Activated naive CD4-positive, alpha-beta T cell treated with Interleukin-2 at 50 U/mL for 16 hours (primary cell): ENCODE measurements at regions not wholly inside any gene's neighbourhood (a gene's known extent, or its start where the extent isn't known, plus 50 kb on each side); places are given as distances from the start of the nearest gene placed in this dataset.
"Not testable (repeated sequence)": the region's sequence is repeated elsewhere in the genome, so short reads cannot be mapped to it uniquely, and the experiment has no call there.

Experiments
- DNase-seq: peaks from one replicate; pipeline ENCODE4 v3.0.0-alpha.2; 2020

GRCh38 chr20:24418731-24419130 lies 50.7 kb upstream of the SYNDIG1 start:
- no peak for DNase-seq

- no peak for DNase-seq
Measured at GRCh38 chr20:24417485-24417884, 51.9 kb upstream of the SYNDIG1 start.

GRCh38 chr20:24415444-24415843 lies 54.0 kb upstream of the SYNDIG1 start:
- DNase-seq, result not testable (repeated sequence)

DNA sequence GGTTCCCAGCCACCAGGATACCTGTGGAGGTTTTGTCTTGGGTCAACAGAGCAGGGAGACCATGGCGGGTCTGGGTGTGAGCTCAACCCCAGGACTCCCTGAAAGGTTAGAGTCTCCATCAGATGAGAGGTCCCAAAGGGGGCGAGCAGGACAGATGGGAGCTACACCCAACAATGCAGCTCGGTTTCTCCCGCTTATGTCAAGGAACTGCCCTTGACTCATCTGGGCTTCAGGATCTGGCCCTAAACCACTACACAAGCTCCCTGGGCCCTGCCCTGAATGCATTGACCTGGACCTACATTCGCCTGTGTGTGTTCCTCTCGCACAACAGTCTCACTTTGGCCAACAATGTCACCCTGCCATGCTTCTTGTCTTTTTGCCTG lies 57.6 kb upstream of the SYNDIG1 start:
- DNase-seq, result no peak

GRCh38 chr20:24411003-24411833 lies 58.2 kb upstream of the SYNDIG1 start:
- no peak for DNase-seq

- DNase-seq, result no peak
Measured at GRCh38 chr20:24407151-24407550, 62.3 kb upstream of the SYNDIG1 start.

DNA sequence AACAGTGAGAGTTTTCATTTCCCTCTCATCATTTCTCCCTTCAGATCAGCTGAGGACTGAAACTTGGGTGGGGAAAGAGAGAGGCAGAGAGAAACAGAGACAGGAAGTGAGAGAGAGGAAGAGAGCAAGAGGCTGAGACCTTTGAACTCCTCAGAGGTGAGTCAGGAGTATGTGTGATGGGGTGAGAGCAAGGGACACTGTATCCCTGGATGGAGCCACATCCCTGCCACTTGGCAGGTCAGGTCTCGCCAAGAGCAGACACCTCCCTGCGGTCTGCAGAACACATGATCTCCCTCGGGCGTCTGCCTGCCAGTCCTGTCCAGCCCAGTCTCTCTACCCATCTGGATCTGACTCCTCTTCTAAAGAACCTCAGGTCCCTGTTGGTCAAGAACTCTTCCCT lies 62.7 kb upstream of the SYNDIG1 start:
- DNase-seq, result no peak

GRCh38 chr20:24406251-24406650 lies 63.2 kb upstream of the SYNDIG1 start:
- no peak for DNase-seq

DNA sequence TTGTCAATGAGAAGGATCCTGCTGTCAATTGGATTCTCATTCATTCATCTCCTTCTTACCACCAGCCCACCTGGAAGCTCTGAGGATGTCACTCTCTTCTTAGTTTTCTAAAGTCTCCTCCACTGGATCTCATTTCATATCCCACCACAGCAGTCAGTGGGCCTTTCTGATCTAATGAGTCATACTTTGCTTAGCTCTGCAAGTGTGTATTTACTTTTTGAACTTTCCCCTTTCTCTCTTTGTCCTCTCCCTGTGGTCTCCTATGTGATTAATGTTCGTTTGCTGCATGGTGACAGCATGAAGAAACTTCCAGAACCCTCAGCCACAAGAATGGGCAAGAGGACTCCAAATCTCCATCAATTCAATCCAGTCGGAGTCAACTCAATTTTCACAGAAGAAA lies 63.6 kb upstream of the SYNDIG1 start:
- DNase-seq, result no peak

- no peak for DNase-seq
Measured at GRCh38 chr20:24403406-24403805, 66.0 kb upstream of the SYNDIG1 start.

DNA sequence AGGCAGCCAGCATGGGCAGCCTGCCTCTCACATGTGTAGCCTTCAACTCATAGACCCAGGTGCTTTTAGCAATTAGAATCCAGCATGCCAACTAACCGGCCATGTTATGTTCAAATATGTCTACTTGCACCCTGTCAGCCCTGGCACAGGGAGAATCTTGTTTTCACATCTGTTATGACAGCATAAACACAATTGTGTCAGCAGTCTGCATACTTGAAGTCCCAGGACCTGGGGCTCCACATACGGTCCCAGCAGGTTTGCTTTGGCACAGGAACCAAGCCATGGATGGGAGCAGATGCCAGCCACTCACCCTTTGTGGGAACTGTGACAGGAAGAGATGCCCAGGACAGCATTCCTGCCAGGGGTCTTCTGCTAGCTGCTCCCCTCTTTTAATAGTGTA lies 67.2 kb upstream of the SYNDIG1 start:
- DNase-seq, result no peak

DNA sequence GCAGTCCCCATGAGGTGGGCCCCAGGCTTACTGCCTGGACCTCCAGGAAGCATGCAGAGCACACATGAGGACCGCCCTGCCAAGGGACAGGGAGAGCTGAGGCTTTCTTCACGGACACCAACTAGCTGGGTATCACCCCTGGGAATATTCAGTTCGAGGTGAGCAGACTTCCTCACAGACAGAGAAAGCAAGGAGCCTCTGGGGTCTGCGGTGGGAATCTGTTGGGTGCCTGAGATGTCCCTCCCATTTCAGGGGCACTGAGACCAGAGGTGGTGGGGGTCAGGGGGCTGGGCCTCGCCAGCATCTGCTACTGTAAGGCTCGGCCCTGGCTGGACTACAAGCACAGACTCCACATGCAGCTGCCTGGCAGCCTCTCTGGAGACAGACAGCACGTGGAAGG lies 74.3 kb upstream of the SYNDIG1 start:
- no peak for DNase-seq

DNA sequence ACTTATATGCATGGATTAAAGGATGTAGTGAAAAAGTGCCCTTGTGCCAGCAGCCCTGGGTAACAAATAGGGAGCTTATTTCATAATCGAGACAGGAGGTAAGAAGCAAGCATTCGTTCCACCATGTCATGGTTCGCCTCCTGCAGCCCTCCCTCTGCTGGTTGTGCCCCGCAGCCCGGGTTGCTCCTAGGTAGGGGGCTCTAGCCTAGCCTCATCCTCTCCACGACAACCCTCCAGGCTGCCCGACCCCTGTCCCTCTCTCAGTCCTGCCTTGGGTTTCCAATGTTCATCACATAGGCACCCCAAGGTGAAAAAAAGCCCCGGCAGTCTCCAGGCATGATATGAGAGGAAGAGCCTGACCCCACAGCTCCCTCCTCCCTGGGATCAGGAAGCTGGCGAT lies 75.5 kb upstream of the SYNDIG1 start:
- DNase-seq, result no peak

DNA sequence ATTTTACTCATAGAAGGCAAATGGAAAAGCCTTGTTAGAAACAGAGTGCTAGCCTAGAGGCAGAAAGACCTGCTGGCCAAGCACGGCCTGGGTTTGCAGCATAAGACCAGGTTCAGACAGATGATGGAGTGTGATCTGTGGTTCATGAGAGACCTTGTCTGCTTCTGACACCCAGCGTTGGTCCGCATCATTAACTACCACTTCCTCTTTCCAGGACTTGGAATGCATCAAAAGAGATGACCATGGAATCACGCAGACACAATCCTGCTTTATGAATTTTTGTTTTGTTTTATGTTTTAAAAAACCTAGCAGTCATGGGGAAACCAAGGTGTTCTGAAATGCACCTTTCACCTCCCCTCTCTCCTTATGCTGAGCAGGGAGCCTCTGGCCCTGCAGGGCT lies 76.8 kb upstream of the SYNDIG1 start:
- no peak for DNase-seq

DNA sequence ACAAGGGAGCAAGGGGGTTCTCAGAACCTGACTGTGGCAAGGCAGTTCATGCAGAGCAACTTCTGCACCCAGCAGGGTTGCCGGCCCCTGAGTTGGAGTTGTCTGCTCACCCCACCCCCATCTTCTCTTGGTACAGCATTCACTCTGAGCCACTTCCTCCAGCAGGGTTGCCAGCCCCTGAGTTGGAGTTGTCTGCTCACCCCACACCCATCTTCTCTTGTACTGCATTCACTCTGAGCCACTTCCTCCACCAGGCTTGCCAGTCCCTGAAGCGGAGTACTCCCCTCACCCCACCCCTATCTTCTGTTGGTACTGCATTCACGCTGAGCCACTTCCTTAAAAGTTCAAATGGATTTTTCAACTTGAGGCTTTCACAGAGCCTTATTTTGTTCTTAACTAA lies 79.7 kb upstream of the SYNDIG1 start:
- no peak for DNase-seq

GRCh38 chr20:24388828-24389380 lies 80.5 kb upstream of the SYNDIG1 start:
- DNase-seq, result no peak

DNA sequence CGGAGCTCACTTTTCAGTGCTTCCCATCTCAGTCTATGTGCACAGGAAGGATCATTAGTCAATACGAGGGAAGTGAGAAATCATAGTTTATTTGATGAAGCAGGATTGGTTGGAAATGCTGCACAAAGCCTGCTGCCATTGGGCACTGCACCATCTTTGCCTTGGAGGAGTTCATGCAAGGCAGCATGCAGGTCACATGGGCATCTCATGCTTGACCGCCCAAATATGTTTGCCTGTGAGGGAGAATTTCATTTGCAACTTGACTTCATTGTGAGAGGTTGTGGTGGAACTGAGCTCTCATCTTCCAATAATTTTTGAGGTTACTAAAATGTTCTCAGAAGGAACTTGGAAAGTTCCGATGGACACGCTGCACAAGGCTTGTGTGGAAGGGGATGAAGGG lies 83.9 kb upstream of the SYNDIG1 start:
- DNase-seq, result no peak

- no peak for DNase-seq
Measured at GRCh38 chr20:24384865-24385264, 84.6 kb upstream of the SYNDIG1 start.

GRCh38 chr20:24382743-24383142 lies 86.7 kb upstream of the SYNDIG1 start:
- DNase-seq, result no peak

DNA sequence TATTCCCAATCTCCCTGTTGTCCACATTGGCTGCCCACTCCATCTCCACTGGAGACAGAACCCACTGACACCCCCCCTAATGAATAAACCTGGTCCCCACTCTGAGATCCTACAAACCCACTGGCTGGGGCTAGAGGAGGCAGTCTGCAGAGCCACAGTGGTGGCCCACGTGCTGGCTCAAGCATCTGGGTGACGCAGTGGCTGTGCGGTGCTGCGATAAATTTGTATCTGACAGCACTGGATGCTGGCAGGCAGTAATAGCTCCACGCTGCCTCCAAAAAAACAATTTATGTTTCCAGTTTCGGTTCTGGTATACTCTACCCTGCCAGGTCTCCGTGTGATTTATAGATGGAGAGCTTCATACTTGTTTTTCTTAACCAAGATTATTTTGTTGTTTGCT lies 87.1 kb upstream of the SYNDIG1 start:
- DNase-seq, result no peak

DNA sequence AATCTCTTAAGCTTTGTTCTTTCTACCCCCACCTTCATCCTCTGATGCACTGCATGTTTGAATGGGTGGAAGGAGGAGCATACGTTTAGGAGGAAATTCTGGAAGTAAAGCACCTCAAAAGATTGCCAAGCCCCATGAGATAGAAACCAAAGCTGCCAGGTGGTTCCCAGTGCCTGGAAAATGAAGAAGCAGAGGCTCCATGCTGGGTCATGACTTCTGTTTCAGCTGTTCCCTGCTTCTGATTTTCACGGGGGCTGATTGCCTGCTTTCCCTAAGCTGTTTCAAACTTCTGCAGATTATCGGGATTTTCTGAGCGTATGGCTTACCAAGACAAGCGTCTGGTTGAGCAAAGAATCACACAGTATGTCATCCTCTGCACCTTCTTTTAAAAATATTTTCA lies 87.5 kb upstream of the SYNDIG1 start:
- no peak for DNase-seq

- DNase-seq, result no peak
Measured at GRCh38 chr20:24379484-24379927, 89.9 kb upstream of the SYNDIG1 start.

DNA sequence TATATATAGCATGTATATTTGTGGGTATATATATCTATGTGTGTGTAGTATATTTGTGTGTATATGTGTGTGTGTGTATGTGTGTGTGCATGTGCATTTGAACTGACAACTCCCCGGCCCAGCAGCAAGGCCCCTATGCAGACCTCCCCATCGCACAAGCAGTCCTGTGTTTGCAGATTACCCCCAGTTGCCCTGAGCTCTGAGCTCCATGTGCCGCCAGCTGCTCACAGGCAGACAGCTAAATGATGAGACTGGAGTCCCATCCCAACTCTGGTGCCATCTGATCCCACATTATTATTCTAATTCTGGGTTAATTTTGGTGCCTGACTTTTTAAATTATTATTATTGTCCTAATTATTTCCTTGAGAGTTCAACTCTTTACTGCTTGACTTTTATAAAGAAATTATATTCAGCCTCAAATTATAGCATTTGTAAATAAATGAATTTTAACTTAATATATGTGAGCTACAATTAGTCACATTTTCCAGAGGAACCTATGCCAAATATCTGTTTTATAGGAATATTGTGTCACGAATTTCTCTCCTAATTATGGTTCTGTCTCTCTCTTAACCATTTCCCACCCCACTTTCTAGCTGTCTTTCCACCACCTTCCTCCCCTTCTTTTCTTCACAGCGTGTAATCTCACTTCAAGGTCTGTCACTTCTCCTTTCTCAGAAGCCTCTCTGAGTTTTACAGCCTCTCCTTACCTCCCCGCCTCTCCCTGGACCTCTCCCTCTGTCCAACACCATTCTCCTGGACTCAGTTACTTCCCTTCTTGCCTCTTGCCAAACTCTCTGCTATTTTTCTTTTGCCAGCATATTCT lies 90.6 kb upstream of the SYNDIG1 start:
- DNase-seq, result no peak
